ENCODE measurements at regions not wholly inside any gene's neighbourhood (a gene's known extent, or its start where the extent isn't known, plus 50 kb on each side); places are given as distances from the start of the nearest gene placed in this dataset.

- TF ChIP-seq CTCF (IDR thresholded peaks at IDR 0.05; ENCODE audit: low read depth, low read length) (no peak), EZH2phosphoT487 (IDR thresholded peaks at IDR 0.05; ENCODE audit: low read depth) (no peak)
These were observed 826.3 kb downstream of the BCL11A start for GRCh38 chr2:59727121-59727590.

All from OCI-LY3 (cell line).